Astrocyte (in vitro differentiated cells and primary cell): ENCODE measurements at regions not wholly inside any gene's neighbourhood (a gene's known extent, or its start where the extent isn't known, plus 50 kb on each side); places are given as distances from the start of the nearest gene placed in this dataset.

ENCODE experiments used
- EZH2 ChIP-seq: IDR thresholded peaks from 2 replicates; pipeline ENCODE4 v1.6.1; 2012; ENCODE audit warnings: mild to moderate bottlenecking, low read length, inconsistent platforms; ENCODE audit not compliant: insufficient read depth
- TF ChIP-seq, protein P1 (sequence below): IDR thresholded peaks from 2 replicates; pipeline ENCODE4 v1.5.1; 2011; ENCODE audit warnings: low read depth, mild to moderate bottlenecking, inconsistent platforms, low read length, moderate library complexity; ENCODE audit not compliant: insufficient read depth

DNA sequence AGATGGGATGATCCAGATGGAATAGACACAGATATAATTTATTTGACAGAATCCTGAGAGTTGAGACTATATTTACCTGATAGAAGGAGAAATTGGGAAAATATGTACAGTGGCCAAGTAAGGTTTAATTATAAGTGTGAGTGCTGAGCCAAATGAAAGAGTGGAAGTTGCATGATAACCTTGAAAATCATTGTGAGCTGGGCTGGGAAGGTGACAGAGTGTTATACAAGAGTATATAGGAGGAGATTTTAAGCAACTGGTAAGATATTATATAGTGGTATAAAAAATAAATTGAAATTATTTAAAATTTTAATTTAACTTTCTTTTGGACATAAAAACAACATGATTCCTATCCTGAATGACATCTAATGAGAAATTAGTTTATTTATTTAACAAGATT, 340.8 kb downstream of the NUP35 start:
- TF ChIP-seq, protein P1, sequence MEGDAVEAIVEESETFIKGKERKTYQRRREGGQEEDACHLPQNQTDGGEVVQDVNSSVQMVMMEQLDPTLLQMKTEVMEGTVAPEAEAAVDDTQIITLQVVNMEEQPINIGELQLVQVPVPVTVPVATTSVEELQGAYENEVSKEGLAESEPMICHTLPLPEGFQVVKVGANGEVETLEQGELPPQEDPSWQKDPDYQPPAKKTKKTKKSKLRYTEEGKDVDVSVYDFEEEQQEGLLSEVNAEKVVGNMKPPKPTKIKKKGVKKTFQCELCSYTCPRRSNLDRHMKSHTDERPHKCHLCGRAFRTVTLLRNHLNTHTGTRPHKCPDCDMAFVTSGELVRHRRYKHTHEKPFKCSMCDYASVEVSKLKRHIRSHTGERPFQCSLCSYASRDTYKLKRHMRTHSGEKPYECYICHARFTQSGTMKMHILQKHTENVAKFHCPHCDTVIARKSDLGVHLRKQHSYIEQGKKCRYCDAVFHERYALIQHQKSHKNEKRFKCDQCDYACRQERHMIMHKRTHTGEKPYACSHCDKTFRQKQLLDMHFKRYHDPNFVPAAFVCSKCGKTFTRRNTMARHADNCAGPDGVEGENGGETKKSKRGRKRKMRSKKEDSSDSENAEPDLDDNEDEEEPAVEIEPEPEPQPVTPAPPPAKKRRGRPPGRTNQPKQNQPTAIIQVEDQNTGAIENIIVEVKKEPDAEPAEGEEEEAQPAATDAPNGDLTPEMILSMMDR = no peak
- TF ChIP-seq EZH2 = no peak
